IMR-90 (cell line): ENCODE measurements at regions not wholly inside any gene's neighbourhood (a gene's known extent, or its start where the extent isn't known, plus 50 kb on each side); places are given as distances from the start of the nearest gene placed in this dataset.

Experiments
- ATAC-seq: fragments of 200-7000 bp; cut with Tn5 transposase; 2 replicates; pipeline ENCODE4 v1.9.1; 2020; ENCODE audit warnings: low read depth, mild to moderate bottlenecking, moderate library complexity
- BruUV-seq: library from RNA; stranded (reverse); fragments of 400-500 nt; replicated peaks from 2 replicates; lab custom pipeline; 2021; lab: Mats Ljungman, UMichigan
- CTCF ChIA-PET: fragments of 300-600 bp; formaldehyde crosslinking; extraction: SDS; loops from one replicate; lab custom pipeline; 2021; ENCODE audit warnings: antibody characterized with exemption; lab: Yijun Ruan, JAX
- POLR2A ChIA-PET: fragments of 300-600 bp; sonication (Branson Sonifier 250); formaldehyde crosslinking; loops from one replicate; lab custom pipeline; 2022; ENCODE audit warnings: antibody characterized with exemption; ENCODE audit not compliant: unreplicated experiment; lab: Charles Lee
- DNase-seq: peaks from one replicate; pipeline ENCODE4 v3.0.0; 2013
- H2AFZ ChIP-seq: replicated peaks from 2 replicates; pipeline ENCODE3; 2013; ENCODE audit warnings: low read length, mild to moderate bottlenecking; ENCODE audit not compliant: poor library complexity
- H2AK5ac ChIP-seq: 2 replicates; pipeline ENCODE4 v1.6.1; 2013; ENCODE audit warnings: low read depth, low read length, inconsistent platforms
- H2AK9ac ChIP-seq: replicated peaks from 2 replicates; pipeline ENCODE3; 2013; ENCODE audit warnings: mild to moderate bottlenecking, low read depth, low read length, moderate library complexity; ENCODE audit not compliant: poor library complexity
- H2BK120ac ChIP-seq: 2 replicates; pipeline ENCODE4 v1.6.1; 2013; ENCODE audit warnings: low read depth, low read length, inconsistent platforms
- H2BK15ac ChIP-seq: 3 replicates; pipeline ENCODE4 v1.6.1; 2013; ENCODE audit warnings: low read depth, low read length, inconsistent platforms
- H2BK20ac ChIP-seq: 2 replicates; pipeline ENCODE4 v1.6.1; 2013; ENCODE audit warnings: low read depth, mild to moderate bottlenecking, inconsistent platforms, low read length, moderate library complexity
- H2BK5ac ChIP-seq: 2 replicates; pipeline ENCODE4 v1.6.1; 2013; ENCODE audit warnings: mild to moderate bottlenecking, low read depth, low read length, inconsistent platforms; ENCODE audit not compliant: poor library complexity, severe bottlenecking
- H3K14ac ChIP-seq: replicated peaks from 2 replicates; pipeline ENCODE4 v1.6.1; 2013; ENCODE audit warnings: low read depth, low read length, inconsistent platforms
- H3K18ac ChIP-seq: 2 replicates; pipeline ENCODE4 v1.6.1; 2013; ENCODE audit warnings: low read depth, low read length, control low read depth
- H3K23ac ChIP-seq: 2 replicates; pipeline ENCODE4 v1.6.1; 2013; ENCODE audit warnings: low read depth, low read length, inconsistent platforms
- H3K27ac ChIP-seq: 2 replicates; pipeline ENCODE4 v1.5.1; 2013; ENCODE audit warnings: mild to moderate bottlenecking, control low read depth, low read length; ENCODE audit not compliant: insufficient read depth
- H3K27me3 ChIP-seq: 2 replicates; pipeline ENCODE4 v1.6.1; 2013; ENCODE audit warnings: low read length; ENCODE audit not compliant: control insufficient read depth, insufficient read depth
- H3K36me3 ChIP-seq: 2 replicates; pipeline ENCODE4 v1.6.1; 2013; ENCODE audit warnings: low read length, mixed read lengths; ENCODE audit not compliant: control insufficient read depth, insufficient read depth
- H3K4ac ChIP-seq: 2 replicates; pipeline ENCODE4 v1.6.1; 2013; ENCODE audit warnings: low read depth, low read length, inconsistent platforms
- H3K4me1 ChIP-seq: 2 replicates; pipeline ENCODE4 v1.6.1; 2013; ENCODE audit warnings: low read length, mixed read lengths; ENCODE audit not compliant: control insufficient read depth, insufficient read depth
- H3K4me2 ChIP-seq: 2 replicates; pipeline ENCODE4 v1.6.1; 2013; ENCODE audit warnings: low read depth, mild to moderate bottlenecking, control low read depth, low read length, moderate library complexity
- H3K4me3 ChIP-seq: 2 replicates; pipeline ENCODE4 v1.5.1; 2013; ENCODE audit warnings: low read depth, mild to moderate bottlenecking, control low read depth, low read length, moderate library complexity; ENCODE audit not compliant: insufficient read depth
- H3K56ac ChIP-seq: 2 replicates; pipeline ENCODE4 v1.6.1; 2013; ENCODE audit warnings: low read length, inconsistent platforms; ENCODE audit not compliant: insufficient read depth; ENCODE audit errors: extremely low read depth
- H3K79me1 ChIP-seq, 2 experiments: 2 replicates each; pipeline ENCODE4 v1.6.1; 2013; ENCODE audit warnings: low read length in 2 of 2, inconsistent platforms in 1 of 2, low read depth in 1 of 2
- H3K9ac ChIP-seq: 2 replicates; pipeline ENCODE4 v1.6.1; 2013; ENCODE audit warnings: low read depth, low read length, control low read depth
- H3K9me1 ChIP-seq: 2 replicates; pipeline ENCODE4 v1.6.1; 2013; ENCODE audit warnings: low read length, inconsistent platforms; ENCODE audit not compliant: insufficient read depth
- H3K9me3 ChIP-seq: 2 replicates; pipeline ENCODE4 v1.6.1; 2013; ENCODE audit warnings: low read length; ENCODE audit not compliant: control insufficient read depth, insufficient read depth
- H4K20me1 ChIP-seq: 2 replicates; pipeline ENCODE4 v1.6.1; 2013; ENCODE audit warnings: low read length, inconsistent platforms; ENCODE audit not compliant: insufficient read depth
- H4K5ac ChIP-seq: 2 replicates; pipeline ENCODE4 v1.6.1; 2013; ENCODE audit warnings: mild to moderate bottlenecking, low read depth, low read length, control low read depth
- H4K8ac ChIP-seq, 2 experiments: 2 replicates each; pipeline ENCODE4 v1.6.1; 2013; ENCODE audit warnings: low read depth in 2 of 2, low read length in 2 of 2, control low read depth in 1 of 2, inconsistent platforms in 1 of 2
- H4K91ac ChIP-seq: 2 replicates; pipeline ENCODE4 v1.6.1; 2013; ENCODE audit warnings: low read depth, low read length, inconsistent platforms; ENCODE audit not compliant: insufficient read depth
- BHLHE40 ChIP-seq: fragments of 150-350 bp; IDR thresholded peaks from 2 replicates; pipeline ENCODE4 v1.6.1; 2016; ENCODE audit warnings: mild to moderate bottlenecking, low read depth, low read length
- CEBPB ChIP-seq: IDR thresholded peaks from 2 replicates; pipeline ENCODE4 v1.6.1; 2012; ENCODE audit warnings: low read depth, low read length, improper control_type of control experiment
- CHD1 ChIP-seq: IDR thresholded peaks from 2 replicates; pipeline ENCODE4 v1.6.1; 2012; ENCODE audit warnings: low read depth, low read length, improper control_type of control experiment
- CTCF ChIP-seq: conservative IDR thresholded peaks from 2 replicates; pipeline ENCODE4 v1.5.1; 2012; ENCODE audit warnings: mild to moderate bottlenecking, low read depth, low read length, improper control_type of control experiment
- ELK1 ChIP-seq: fragments of 150-350 bp; IDR thresholded peaks from 2 replicates; pipeline ENCODE4 v1.6.1; 2016; ENCODE audit warnings: low read depth, mild to moderate bottlenecking, low read length, moderate library complexity, borderline replicate concordance
- FOS ChIP-seq: fragments of 150-350 bp; IDR thresholded peaks from 2 replicates; pipeline ENCODE4 v1.6.1; 2016; ENCODE audit warnings: low read depth, low read length
- MXI1 ChIP-seq: IDR thresholded peaks from 2 replicates; pipeline ENCODE4 v1.6.1; 2012; ENCODE audit warnings: low read depth, mild to moderate bottlenecking, low read length, moderate library complexity, borderline replicate concordance
- NFE2L2 ChIP-seq: fragments of 150-350 bp; IDR thresholded peaks from 2 replicates; pipeline ENCODE4 v1.6.1; 2016; ENCODE audit warnings: low read depth, mild to moderate bottlenecking, low read length
- POLR2A ChIP-seq: IDR thresholded peaks from 2 replicates; pipeline ENCODE4 v1.6.1; 2012; ENCODE audit warnings: mild to moderate bottlenecking, low read depth, low read length
- RAD21 ChIP-seq: IDR thresholded peaks from 2 replicates; pipeline ENCODE4 v1.6.1; 2012; ENCODE audit warnings: low read length, improper control_type of control experiment
- RCOR1 ChIP-seq: IDR thresholded peaks from 2 replicates; pipeline ENCODE4 v1.6.1; 2012; ENCODE audit warnings: mild to moderate bottlenecking, low read length, improper control_type of control experiment; ENCODE audit not compliant: insufficient replicate concordance
- RFX5 ChIP-seq: IDR thresholded peaks from 2 replicates; pipeline ENCODE4 v1.8.0; 2012; ENCODE audit warnings: low read depth, mild to moderate bottlenecking, low read length, moderate library complexity
- WGBS, 2 experiments: methylation state at CpG; one replicate each; pipeline versions ENCODE4 v1.1.5 to v1.1.7; 2013; ENCODE audit warnings: missing lambda C conversion rate in 2 of 2; ENCODE audit not compliant: insufficient read length in 1 of 2; ENCODE audit errors: extremely low coverage in 2 of 2; 5-methylcytosine and 5-hydroxymethylcytosine counted together
- dilution Hi-C: fragments of 300-500 bp; cut with HindIII; formaldehyde crosslinking; loops from one replicate; pipeline ENCODE4 v1.14.3; 2018; ENCODE audit warnings: low sequenced_read_pairs; ENCODE audit not compliant: unreplicated experiment
- in situ Hi-C: fragments of 300-500 bp; cut with MboI; formaldehyde crosslinking; loops from 3 replicates; pipeline ENCODE4 v1.14.3; 2019; ENCODE audit warnings: low sequenced_read_pairs, inconsistent platforms, mixed read lengths
- intact Hi-C: fragments of 100-400 bp; cut with micrococcal nuclease; formaldehyde crosslinking; loops from 2 replicates; pipeline ENCODE4 v1.10.0; 2022

GRCh38 chr5:2687746-2688145, 63.7 kb downstream of the IRX2 start:
- 67% methylated on average over 3 of the region's 7 CpGs; no CpG with 5 or more reads in 1 of the 2 experiments for WGBS, 2 experiments
- Histone ChIP-seq H3K4me3 (no peak overlapping the region), H3K36me3 (no peaks in the 10 kb centered on the region), H3K9ac (no peak overlapping the region), H2BK15ac (no peak overlapping the region), H3K27me3 (no peaks in the 10 kb centered on the region), H3K4ac (no peak overlapping the region), H3K79me1 (no peaks in the 10 kb centered on the region), H2AFZ (no peak overlapping the region), H3K9me3 (peaks cover 50% of the 10 kb centered on the region), H3K4me2 (no peak overlapping the region), H3K56ac (no peak overlapping the region), H2BK120ac (no peak overlapping the region), H3K18ac (no peak overlapping the region), H4K8ac (no peak overlapping the region), H2AK5ac (no peak overlapping the region), H4K20me1 (no peaks in the 10 kb centered on the region), H2BK5ac (no peak overlapping the region), H3K4me1 (no peaks in the 10 kb centered on the region), H4K5ac (no peak overlapping the region), H2AK9ac (no peak overlapping the region), H3K23ac (no peak overlapping the region), H2BK20ac (no peak overlapping the region), H3K9me1 (no peaks in the 10 kb centered on the region), H3K27ac (no peak overlapping the region), H3K14ac (no peak overlapping the region), H4K91ac (no peak overlapping the region)
- intact Hi-C loops = no loop called here
- BruUV-seq = no TSS peak
- dilution Hi-C loops = no loop called here
- CTCF ChIA-PET = no interaction called here
- in situ Hi-C loops = no loop called here
- DNase-seq (no peak), ATAC-seq (no peak)
- POLR2A ChIA-PET = no interaction called here
- TF ChIP-seq RAD21 (no peak), POLR2A (no peak), BHLHE40 (no peak), MXI1 (no peak), ELK1 (no peak), CTCF (no peak), NFE2L2 (no peak), RCOR1 (no peak), CHD1 (no peak), CEBPB (no peak), FOS (no peak), RFX5 (no peak)
